ENCODE measurements at regions not wholly inside any gene's neighbourhood (a gene's known extent, or its start where the extent isn't known, plus 50 kb on each side); places are given as distances from the start of the nearest gene placed in this dataset.
"Not testable (repeated sequence)": the region's sequence is repeated elsewhere in the genome, so short reads cannot be mapped to it uniquely, and the experiment has no call there.

DNA sequence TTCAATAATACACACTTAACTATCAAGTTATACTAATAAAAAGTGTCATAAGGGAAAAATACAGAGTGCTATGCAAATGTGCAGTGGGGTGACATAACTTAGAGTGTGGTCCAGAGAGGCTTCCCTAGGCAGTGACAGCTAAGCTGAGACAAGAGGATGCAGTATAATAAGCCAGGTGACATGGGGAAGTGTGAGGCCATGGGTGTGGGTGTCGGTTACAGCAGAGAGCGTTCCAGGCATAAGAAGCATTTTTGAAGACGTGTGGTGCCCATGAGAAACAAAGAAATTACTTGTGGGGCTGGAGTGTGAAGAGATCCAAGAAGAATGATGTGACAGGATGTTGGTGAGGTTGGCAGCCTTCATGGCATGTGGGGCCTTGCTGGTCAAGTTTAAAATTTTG lies 78.1 kb upstream of the PICALM start:
- TF ChIP-seq POLR2A (IDR thresholded peaks at IDR 0.05), result no peak
- TF ChIP-seq, protein P1, sequence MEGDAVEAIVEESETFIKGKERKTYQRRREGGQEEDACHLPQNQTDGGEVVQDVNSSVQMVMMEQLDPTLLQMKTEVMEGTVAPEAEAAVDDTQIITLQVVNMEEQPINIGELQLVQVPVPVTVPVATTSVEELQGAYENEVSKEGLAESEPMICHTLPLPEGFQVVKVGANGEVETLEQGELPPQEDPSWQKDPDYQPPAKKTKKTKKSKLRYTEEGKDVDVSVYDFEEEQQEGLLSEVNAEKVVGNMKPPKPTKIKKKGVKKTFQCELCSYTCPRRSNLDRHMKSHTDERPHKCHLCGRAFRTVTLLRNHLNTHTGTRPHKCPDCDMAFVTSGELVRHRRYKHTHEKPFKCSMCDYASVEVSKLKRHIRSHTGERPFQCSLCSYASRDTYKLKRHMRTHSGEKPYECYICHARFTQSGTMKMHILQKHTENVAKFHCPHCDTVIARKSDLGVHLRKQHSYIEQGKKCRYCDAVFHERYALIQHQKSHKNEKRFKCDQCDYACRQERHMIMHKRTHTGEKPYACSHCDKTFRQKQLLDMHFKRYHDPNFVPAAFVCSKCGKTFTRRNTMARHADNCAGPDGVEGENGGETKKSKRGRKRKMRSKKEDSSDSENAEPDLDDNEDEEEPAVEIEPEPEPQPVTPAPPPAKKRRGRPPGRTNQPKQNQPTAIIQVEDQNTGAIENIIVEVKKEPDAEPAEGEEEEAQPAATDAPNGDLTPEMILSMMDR (IDR thresholded peaks at IDR 0.05), result no peak
- H3K9me3 ChIP-seq, result no peaks in the 10 kb centered on the region
- no peak overlapping the region for H3K27ac ChIP-seq
- H3K4me3 ChIP-seq, result no peak overlapping the region
- no peak for DNase-seq
- intact Hi-C loops (cut with DNase I; ENCODE audit: low total_unique reads), result no loop called here
- H3K4me1 ChIP-seq, result peaks cover 0 to 9% of the 10 kb centered on the region in 2 donors
- no peaks in the 10 kb centered on the region for H3K36me3 ChIP-seq
- H3K27me3 ChIP-seq, result no peaks in the 10 kb centered on the region

DNA sequence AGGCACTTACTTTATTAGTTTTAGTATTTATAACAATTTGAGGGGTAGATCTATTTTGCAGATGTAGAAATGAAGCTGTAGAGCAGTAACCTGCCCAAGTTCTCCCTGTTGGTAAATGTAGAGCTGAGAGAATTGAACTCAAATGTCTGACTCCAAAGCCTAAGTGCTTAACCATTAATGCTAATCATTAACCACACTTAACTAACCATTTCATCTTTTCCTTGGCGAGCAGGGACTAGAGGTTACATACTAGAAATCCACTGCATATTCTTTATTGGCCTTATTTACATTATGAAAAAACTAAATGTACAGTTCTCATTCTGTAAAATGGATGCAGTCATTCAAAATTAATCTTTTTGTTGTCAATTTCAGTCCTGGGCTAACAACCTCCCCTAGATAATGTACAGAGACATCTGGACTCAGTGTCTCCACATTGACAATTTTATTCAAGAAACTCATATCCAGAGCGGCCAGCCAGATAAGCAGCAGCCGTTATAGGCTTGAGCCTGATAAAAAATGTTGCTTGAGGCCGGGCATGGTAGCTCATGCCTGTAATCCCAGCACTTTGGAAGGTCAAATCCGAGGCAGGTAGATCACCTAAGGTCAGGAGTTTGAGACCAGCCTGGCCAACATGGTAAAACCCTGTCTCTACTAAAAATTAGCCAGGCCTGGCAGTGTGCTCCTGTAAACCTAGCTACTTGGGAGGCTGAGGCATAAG lies 76.7 kb upstream of the PICALM start:
- DNase-seq, result no peak
- H3K27me3 ChIP-seq, result no peaks in the 10 kb centered on the region
- intact Hi-C loops (cut with DNase I; ENCODE audit: low total_unique reads), result no loop called here
- no peaks in the 10 kb centered on the region for H3K4me1 ChIP-seq
- H3K9me3 ChIP-seq, result no peaks in the 10 kb centered on the region
- H3K27ac ChIP-seq, result no peak overlapping the region
- TF ChIP-seq POLR2A (IDR thresholded peaks at IDR 0.05), result no peak
- TF ChIP-seq, protein P1 (IDR thresholded peaks at IDR 0.05), result no peak
- no peaks in the 10 kb centered on the region for H3K36me3 ChIP-seq
- H3K4me3 ChIP-seq, result no peak overlapping the region

- Histone ChIP-seq H3K9me3 (no peaks in the 10 kb centered on the region), H3K4me1 (no peaks in the 10 kb centered on the region), H3K4me3 (no peak overlapping the region), H3K27ac (no peak overlapping the region), H3K27me3 (no peaks in the 10 kb centered on the region), H3K36me3 (no peaks in the 10 kb centered on the region)
- intact Hi-C loops (cut with DNase I; ENCODE audit: low total_unique reads), result no loop called here
- no peak for DNase-seq
- TF ChIP-seq, protein P1 (IDR thresholded peaks at IDR 0.05), result no peak
- no peak for TF ChIP-seq POLR2A (IDR thresholded peaks at IDR 0.05)
These were observed 76.0 kb upstream of the PICALM start for GRCh38 chr11:86144846-86145245.

DNA sequence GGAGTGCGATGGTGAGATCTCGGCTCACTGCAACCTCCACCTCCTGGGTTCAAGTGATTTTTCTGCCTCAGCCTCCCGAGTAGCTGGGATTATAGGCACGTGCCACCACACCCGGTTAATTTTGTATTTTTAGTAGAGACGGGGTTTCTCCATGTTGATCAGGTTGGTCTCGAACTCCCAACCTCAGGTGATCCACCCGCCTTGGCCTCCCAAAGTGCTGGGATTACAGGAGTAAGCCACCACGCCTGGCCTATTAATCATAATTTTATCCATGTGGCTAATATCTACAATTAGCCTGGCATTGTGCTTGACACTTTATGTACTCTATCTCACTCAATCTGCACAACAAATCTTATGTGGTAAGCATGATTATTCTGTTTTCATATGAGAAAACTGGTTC lies 75.2 kb upstream of the PICALM start:
- H3K4me3 ChIP-seq; DNase-seq; H3K4me1 ChIP-seq; H3K27me3 ChIP-seq; H3K36me3 ChIP-seq; H3K9me3 ChIP-seq; H3K27ac ChIP-seq; intact Hi-C loops (cut with DNase I; ENCODE audit: low total_unique reads): not testable (repeated sequence)

DNA sequence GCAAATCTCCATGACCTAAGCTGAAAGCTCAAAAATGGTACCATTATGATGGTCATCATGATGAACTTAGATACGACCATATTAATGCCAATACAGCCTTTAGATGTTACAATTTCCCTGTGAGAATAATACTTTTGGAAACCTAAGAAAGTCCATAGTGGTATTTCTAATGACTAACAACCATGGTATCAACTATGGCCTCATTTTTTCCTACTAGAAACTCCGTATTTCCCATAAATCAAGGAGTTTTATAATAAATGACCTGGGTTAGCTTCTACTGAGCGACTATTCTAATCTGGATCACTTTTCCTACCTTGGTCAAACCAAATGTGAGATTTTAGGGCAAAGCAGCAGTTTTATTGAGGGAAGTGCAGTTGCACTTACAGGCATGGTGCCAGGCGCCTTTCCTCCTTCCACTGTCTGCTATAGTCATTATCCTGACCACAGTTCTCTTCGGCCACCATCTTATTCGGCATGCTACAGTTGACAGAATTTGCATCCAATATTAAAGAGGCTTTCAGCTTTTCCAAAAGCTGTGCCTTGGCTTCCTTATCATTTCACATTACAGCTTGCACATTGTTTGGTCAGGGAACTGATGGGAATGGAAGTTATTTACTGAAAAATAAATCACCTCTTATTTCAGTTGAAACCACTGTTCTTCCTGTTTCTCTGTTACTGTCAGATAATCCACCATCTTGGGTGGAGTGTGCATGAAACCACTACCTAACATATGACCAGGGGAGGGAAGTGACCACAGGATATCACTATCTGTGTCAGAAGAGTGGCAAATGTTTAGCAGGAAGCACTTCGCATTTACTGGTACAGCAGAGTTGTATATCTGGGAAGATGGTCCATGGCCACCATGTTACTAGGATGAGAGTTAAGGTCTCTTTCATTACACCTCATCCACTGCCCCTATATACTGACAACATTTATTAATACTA lies 74.5 kb upstream of the PICALM start:
- H3K4me3 ChIP-seq, result no peak overlapping the region
- no peaks in the 10 kb centered on the region for H3K36me3 ChIP-seq
- TF ChIP-seq, protein P1 (IDR thresholded peaks at IDR 0.05), result no peak
- no peak for TF ChIP-seq POLR2A (IDR thresholded peaks at IDR 0.05)
- no peaks in the 10 kb centered on the region for H3K4me1 ChIP-seq
- H3K9me3 ChIP-seq, result no peaks in the 10 kb centered on the region
- H3K27ac ChIP-seq, result no peak overlapping the region
- no peak for DNase-seq
- H3K27me3 ChIP-seq, result no peaks in the 10 kb centered on the region
- intact Hi-C loops (cut with DNase I; ENCODE audit: low total_unique reads), result no loop called here

Data from uterus (tissue), 3 donors.